Activated T-helper 17 cell treated with anti-CD3 and anti-CD28 coated beads, Interleukin-2, amount 50 U/mL, for 72 hours (primary cell): ENCODE measurements at regions not wholly inside any gene's neighbourhood (a gene's known extent, or its start where the extent isn't known, plus 50 kb on each side); places are given as distances from the start of the nearest gene placed in this dataset.
"Not testable (repeated sequence)": the region's sequence is repeated elsewhere in the genome, so short reads cannot be mapped to it uniquely, and the experiment has no call there.

Source experiments
- ATAC-seq: fragments of 150-1000 bp; cut with Tn5 transposase; replicated peaks from 2 replicates; pipeline ENCODE4 v1.10.0; 2021; ENCODE audit warnings: mild to moderate bottlenecking, moderate library complexity
- H3K27ac Mint-ChIP-seq: one replicate; pipeline ENCODE4 v1.8.0; 2022; ENCODE audit warnings: mixed read lengths
- H3K27me3 Mint-ChIP-seq: one replicate; pipeline ENCODE4 v1.8.0; 2022; ENCODE audit warnings: mixed read lengths
- H3K36me3 Mint-ChIP-seq: one replicate; pipeline ENCODE4 v1.8.0; 2022; ENCODE audit warnings: low read depth, mild to moderate bottlenecking, mixed read lengths
- H3K4me1 Mint-ChIP-seq: one replicate; pipeline ENCODE4 v1.8.0; 2022; ENCODE audit warnings: mixed read lengths
- H3K4me3 Mint-ChIP-seq: one replicate; pipeline ENCODE4 v1.8.0; 2022; ENCODE audit warnings: mild to moderate bottlenecking, mixed read lengths
- H3K9me3 Mint-ChIP-seq: one replicate; pipeline ENCODE4 v1.8.0; 2022; ENCODE audit warnings: mixed read lengths

DNA sequence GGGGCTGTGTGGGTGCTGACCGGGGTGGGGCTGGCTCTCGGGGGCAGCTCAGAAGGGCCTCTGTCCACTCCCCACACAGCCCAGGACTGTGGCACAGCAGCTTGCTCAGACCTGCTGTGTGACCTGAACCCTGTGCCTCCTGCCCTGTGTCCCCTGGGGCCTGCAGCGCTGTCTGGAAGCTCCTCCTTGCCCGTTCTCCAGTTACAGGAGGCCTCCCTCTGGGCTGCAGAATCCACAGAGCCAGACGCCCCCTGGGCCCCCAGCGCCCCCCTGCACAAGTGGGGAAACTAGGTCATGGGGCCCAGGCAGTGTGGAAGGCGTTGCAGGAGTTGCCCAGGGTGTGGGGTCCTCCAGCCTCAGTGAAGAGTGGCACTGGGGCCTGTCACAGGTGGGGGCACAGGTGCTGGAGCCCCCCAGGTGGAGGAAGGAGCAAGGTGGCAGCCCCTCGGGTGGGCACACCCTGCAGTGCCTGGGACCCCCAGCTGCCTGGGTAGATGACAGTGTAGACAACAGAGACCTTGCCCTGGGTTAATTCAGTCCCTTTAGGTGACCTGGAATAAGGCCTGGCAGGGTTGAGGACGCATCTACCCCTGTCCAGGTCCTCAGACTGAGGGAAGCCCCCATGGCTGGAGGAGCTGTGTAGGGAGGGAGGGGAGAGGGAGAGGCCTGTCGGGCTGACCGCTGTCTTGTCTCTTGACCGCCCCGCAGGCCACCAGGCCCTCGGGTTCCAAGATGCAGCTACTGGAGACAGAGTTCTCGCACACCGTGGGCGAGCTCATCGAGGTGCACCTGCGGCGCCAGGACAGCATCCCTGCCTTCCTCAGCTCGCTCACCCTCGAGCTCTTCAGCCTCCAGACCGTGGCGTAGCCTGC, 120.2 kb downstream of the IGLL1 start:
- not testable (repeated sequence) for H3K36me3 Mint-ChIP-seq, H3K4me3 Mint-ChIP-seq, H3K9me3 Mint-ChIP-seq, H3K27ac Mint-ChIP-seq, ATAC-seq, H3K4me1 Mint-ChIP-seq
- H3K27me3 Mint-ChIP-seq, result peaks cover 25% of the 10 kb centered on the region

- Mint-ChIP-seq H3K4me3 (no peak overlapping the region), H3K4me1 (no peaks in the 10 kb centered on the region), H3K36me3 (no peaks in the 10 kb centered on the region), H3K27me3 (peaks cover 28% of the 10 kb centered on the region), H3K27ac (no peak overlapping the region), H3K9me3 (no peaks in the 10 kb centered on the region)
- ATAC-seq, result no peak
These were observed 121.2 kb downstream of the IGLL1 start for GRCh38 chr22:23458663-23459541.

DNA sequence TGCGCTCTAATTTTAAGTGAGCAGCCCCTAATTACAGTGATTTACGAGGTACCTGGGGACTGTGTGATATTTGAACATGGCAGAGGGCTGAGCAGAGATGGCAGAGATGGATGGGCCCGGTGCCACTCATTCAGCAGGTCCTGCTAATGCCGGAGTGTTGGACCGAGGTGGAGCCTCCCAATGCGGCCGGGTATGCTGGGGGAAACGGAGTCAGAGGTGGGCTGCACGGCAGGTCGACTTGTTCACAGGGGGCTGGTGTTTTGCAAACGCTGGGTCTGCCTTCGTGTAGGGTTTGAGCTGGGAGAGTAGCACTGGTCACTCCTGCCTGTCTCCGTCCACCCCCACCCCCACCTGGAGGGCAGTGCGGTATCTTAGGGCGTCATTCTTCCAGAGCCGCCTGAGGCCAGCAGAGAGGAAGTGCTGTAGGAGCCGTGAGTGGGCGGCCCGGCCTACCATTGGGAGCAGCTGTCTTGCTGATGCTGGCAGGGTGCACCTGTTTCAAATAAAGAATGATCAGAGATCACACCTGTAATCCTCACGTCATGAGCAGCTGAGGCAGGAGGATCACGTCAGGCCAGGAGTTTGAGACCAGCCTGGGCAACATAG, 122.6 kb downstream of the IGLL1 start:
- no peak for ATAC-seq
- H3K4me3 Mint-ChIP-seq, result no peak overlapping the region
- H3K36me3 Mint-ChIP-seq, result no peaks in the 10 kb centered on the region
- peaks cover 33% of the 10 kb centered on the region for H3K27me3 Mint-ChIP-seq
- H3K9me3 Mint-ChIP-seq, result no peaks in the 10 kb centered on the region
- no peak overlapping the region for H3K27ac Mint-ChIP-seq
- no peaks in the 10 kb centered on the region for H3K4me1 Mint-ChIP-seq

GRCh38 chr22:23456666-23457379, 123.3 kb downstream of the IGLL1 start:
- peaks cover 32% of the 10 kb centered on the region for H3K27me3 Mint-ChIP-seq
- ATAC-seq, H3K9me3 Mint-ChIP-seq, H3K36me3 Mint-ChIP-seq, H3K4me1 Mint-ChIP-seq, H3K4me3 Mint-ChIP-seq: not testable (repeated sequence)
- H3K27ac Mint-ChIP-seq, result peak overlapping the region; percentile 38

DNA sequence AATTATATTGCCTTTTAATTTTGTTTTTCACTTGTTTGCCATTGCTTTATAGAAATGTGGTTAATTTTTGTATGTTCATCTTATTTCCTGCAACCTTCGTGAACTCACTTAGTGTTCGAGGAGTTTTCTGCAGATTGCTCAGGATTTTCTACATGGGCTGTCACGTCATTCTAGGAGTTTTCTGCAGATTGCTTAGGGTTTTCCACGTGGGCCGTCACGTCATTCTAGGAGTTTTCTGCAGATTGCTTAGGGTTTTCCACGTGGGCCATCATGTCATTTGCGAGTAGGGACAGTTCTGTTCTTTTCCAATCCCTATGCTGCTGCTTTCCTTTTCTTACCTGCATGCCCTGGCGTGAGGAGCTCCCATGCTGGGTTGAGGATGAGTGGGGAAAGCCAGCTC, 125.7 kb downstream of the IGLL1 start:
- H3K36me3 Mint-ChIP-seq, H3K4me3 Mint-ChIP-seq, H3K9me3 Mint-ChIP-seq, H3K27ac Mint-ChIP-seq, ATAC-seq, H3K4me1 Mint-ChIP-seq: not testable (repeated sequence)
- H3K27me3 Mint-ChIP-seq, result peaks cover 28% of the 10 kb centered on the region

DNA sequence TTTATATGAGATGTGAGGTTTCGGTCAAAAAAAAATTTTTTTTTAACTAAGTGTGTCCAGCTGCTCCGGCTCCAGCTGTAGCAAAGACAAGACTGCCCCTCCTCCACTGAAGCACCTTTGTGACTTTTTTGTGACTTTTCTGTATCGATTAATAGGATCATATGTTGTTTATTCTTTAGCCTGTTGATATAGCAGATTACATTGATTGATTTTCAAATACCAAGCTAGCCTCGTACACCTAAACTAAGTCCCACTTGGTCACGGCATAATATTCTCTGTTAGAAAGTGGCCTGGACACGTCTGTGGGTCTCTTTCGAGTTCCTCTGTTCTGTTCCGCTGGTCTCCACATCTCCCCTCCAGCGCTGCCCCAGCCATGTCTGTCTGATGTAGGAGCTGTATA, 126.8 kb downstream of the IGLL1 start:
- Mint-ChIP-seq H3K27ac (no peak overlapping the region), H3K9me3 (no peaks in the 10 kb centered on the region), H3K4me1 (no peaks in the 10 kb centered on the region), H3K36me3 (no peaks in the 10 kb centered on the region), H3K27me3 (peaks cover 28% of the 10 kb centered on the region), H3K4me3 (no peak overlapping the region)
- ATAC-seq, result no peak

- ATAC-seq, result no peak
- no peak overlapping the region for H3K27ac Mint-ChIP-seq
- H3K27me3 Mint-ChIP-seq, result peaks cover 26% of the 10 kb centered on the region
- H3K4me1 Mint-ChIP-seq, result no peaks in the 10 kb centered on the region
- H3K4me3 Mint-ChIP-seq, result no peak overlapping the region
- H3K36me3 Mint-ChIP-seq, result no peaks in the 10 kb centered on the region
- H3K9me3 Mint-ChIP-seq, result no peaks in the 10 kb centered on the region
These were observed 127.7 kb downstream of the IGLL1 start for GRCh38 chr22:23452231-23453010.

GRCh38 chr22:23451452-23452230, 128.4 kb downstream of the IGLL1 start:
- not testable (repeated sequence) for H3K36me3 Mint-ChIP-seq, H3K4me3 Mint-ChIP-seq, H3K4me1 Mint-ChIP-seq, H3K9me3 Mint-ChIP-seq, H3K27ac Mint-ChIP-seq
- peak; percentile 31 for ATAC-seq
- H3K27me3 Mint-ChIP-seq, result peaks cover 20% of the 10 kb centered on the region

DNA sequence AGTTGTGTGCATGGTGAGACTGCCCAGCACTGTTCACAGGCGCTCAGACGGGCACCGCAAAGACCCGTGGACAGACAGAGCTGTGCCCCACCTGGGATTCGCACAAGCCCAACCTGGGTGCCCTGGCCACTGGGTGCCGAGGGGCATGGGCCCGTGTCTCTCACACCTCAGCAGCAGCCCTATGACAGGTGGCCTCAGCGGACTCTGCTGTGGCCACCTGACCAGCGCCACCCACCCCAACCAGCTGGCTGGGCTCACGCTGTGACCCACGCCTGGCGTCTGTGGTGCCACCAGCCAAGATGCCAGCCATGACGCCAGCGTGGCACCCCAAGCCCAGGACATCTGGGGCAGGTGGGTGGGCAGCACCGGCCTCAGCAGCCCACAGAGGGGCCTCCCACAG, 129.3 kb downstream of the IGLL1 start:
- H3K27ac Mint-ChIP-seq, H3K36me3 Mint-ChIP-seq, H3K9me3 Mint-ChIP-seq, ATAC-seq, H3K4me3 Mint-ChIP-seq, H3K4me1 Mint-ChIP-seq: not testable (repeated sequence)
- peaks cover 12% of the 10 kb centered on the region for H3K27me3 Mint-ChIP-seq

DNA sequence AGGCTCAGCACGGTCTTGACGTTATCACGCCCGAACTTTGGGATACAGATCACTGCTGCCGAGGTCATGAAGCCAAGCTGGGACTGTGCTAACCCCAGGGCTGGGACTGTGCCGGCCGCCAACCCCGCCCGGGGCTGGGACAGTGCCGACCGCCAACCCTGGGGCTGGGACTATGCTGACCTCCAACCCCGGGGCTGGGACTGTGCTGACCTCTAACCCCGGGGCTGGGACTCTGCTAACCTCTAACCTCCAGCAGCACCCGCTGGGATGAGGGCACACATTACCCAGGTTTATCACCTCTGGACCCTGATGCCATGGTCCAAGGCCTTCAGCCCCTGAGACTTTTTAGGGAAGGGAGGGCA, 129.7 kb downstream of the IGLL1 start:
- Mint-ChIP-seq H3K27me3 (peaks cover 12% of the 10 kb centered on the region), H3K27ac (no peak overlapping the region), H3K36me3 (no peaks in the 10 kb centered on the region), H3K4me1 (no peaks in the 10 kb centered on the region), H3K9me3 (peaks cover 4% of the 10 kb centered on the region), H3K4me3 (no peak overlapping the region)
- ATAC-seq, result no peak

DNA sequence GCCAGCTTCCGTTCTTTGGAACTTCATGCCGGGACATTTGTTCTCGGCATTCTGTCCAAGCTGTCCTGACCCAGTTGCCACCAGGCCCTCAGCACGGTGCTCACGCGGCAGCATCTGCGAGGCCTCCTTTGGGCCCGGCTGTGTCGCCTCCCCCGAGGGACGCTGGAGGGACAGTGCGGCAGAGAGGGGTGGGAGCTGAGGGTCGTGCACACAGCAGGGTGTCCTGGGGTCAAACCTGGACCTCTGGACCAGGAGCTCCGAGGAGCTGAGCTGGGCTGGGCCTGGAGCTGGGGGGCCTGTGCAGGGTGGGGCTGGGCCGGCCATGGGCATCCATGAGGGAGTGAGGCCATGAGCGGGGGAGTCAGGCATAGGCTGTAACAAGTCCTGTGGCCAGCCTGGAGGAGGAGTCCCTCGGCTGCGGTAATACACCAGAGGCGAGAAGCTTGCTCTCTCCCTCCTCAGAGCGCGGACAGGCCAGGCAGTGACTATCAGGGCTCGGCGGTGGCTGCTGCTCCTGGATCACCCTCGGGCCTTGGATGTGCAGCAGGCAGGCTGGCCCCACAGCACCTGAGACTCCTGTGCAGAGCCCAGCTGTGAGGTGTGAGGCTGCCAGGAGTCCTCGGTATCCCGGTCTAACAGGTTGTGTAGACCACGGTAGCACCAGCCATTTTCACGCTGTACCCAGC, 130.2 kb downstream of the IGLL1 start:
- ATAC-seq, H3K27ac Mint-ChIP-seq, H3K4me1 Mint-ChIP-seq, H3K36me3 Mint-ChIP-seq, H3K9me3 Mint-ChIP-seq, H3K4me3 Mint-ChIP-seq: not testable (repeated sequence)
- H3K27me3 Mint-ChIP-seq, result peaks cover 10% of the 10 kb centered on the region

DNA sequence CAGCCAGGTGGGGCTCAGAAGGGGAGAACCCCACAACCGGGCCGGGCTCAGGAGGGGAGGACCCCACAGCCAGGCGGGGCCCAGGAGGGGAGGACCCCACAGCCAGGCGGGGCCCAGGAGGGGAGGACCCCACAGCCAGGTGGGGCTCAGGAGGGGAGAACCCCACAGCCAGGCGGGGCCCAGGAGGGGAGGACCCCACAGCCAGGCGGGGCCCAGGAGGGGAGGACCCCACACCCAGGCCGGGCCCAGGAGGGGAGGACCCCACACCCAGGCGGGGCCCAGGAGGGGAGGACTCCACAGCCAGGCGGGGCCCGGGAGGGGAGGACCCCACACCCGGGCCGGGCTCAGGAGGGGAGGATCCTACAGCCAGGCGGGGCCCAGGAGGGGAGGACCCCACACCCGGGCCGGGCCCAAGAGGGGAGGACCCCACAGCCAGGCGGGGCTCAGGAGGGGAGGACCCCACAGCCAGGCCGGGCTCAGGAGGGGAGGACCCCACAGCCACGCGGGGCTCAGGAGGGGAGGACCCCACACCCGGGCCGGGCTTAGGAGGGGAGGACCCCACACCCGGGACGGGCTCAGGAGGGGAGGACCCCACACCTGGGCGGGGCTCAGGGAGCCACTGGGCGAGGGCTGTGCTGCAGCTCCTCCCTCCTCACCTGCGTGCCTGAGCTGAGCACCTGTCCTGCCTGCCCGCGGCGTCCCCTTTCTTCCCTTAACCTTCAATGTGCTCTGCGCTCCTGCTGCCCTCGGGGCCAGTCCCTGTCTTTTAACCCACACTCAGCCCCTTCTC, 131.4 kb downstream of the IGLL1 start:
- H3K4me1 Mint-ChIP-seq, H3K4me3 Mint-ChIP-seq, H3K36me3 Mint-ChIP-seq, H3K27ac Mint-ChIP-seq, H3K9me3 Mint-ChIP-seq, H3K27me3 Mint-ChIP-seq, ATAC-seq: not testable (repeated sequence)
